ENCODE measurements at regions not wholly inside any gene's neighbourhood (a gene's known extent, or its start where the extent isn't known, plus 50 kb on each side); places are given as distances from the start of the nearest gene placed in this dataset.

GRCh38 chr3:147483145-147483544 is 74.0 kb downstream of the ZIC1 start:
- Histone ChIP-seq H3K9ac (ENCODE audit: control insufficient read depth, insufficient read depth, low read length) (no peak overlapping the region), H4K20me1 (ENCODE audit: control insufficient read depth, insufficient read depth) (no peaks in the 10 kb centered on the region), H3K4me1 (ENCODE audit: control insufficient read depth, insufficient read depth, low read length) (no peaks in the 10 kb centered on the region), H3K36me3 (ENCODE audit: control insufficient read depth in 2 of 2, insufficient read depth in 2 of 2, low read length in 1 of 2) (no peaks in the 10 kb centered on the region), H3K27ac (ENCODE audit: control insufficient read depth, insufficient read depth) (no peak overlapping the region), H3K79me2 (ENCODE audit: control insufficient read depth, insufficient read depth, low read length) (no peaks in the 10 kb centered on the region), H3K27me3 (replicated peaks in 1 of 2; ENCODE audit: control insufficient read depth in 2 of 2, insufficient read depth in 2 of 2, low read length in 1 of 2) (no peaks in the 10 kb centered on the region), H3K4me3 (no peak overlapping the region), H3K4me2 (ENCODE audit: control insufficient read depth, insufficient read depth) (no peak overlapping the region), H3K9me3 (replicated peaks; ENCODE audit: control insufficient read depth, insufficient read depth, low read length) (no peaks in the 10 kb centered on the region), H2AFZ (ENCODE audit: control insufficient read depth, low read depth, low read length) (no peak overlapping the region)
- in situ Hi-C loops (cut with MboI) (no loop called here), intact Hi-C loops (cut with micrococcal nuclease; ENCODE audit: unreplicated experiment) (no loop called here)
- DNase-seq (ENCODE audit: low read depth, low spot score) (no peak), ATAC-seq (no peak), FAIRE-seq (no peak)
- BruUV-seq (replicated peaks), result no TSS peak
- TF ChIP-seq POLR2AphosphoS5 (IDR thresholded peaks at IDR 0.05; ENCODE audit: low read length) (no peak), RELB (IDR thresholded peaks at IDR 0.05; ENCODE audit: low read depth) (no peak), HSF1 (IDR thresholded peaks at IDR 0.05; ENCODE audit: low read depth, low read length) (no peak), CEBPZ (IDR thresholded peaks at IDR 0.05; ENCODE audit: low read depth, low read length) (no peak), RB1 (IDR thresholded peaks at IDR 0.05; ENCODE audit: borderline replicate concordance) (no peak), EGR1 (IDR thresholded peaks at IDR 0.05; ENCODE audit: borderline replicate concordance in 1 of 2, low read depth in 2 of 2, low read length in 2 of 2) (no peak)
- TF ChIP-seq, protein P1, sequence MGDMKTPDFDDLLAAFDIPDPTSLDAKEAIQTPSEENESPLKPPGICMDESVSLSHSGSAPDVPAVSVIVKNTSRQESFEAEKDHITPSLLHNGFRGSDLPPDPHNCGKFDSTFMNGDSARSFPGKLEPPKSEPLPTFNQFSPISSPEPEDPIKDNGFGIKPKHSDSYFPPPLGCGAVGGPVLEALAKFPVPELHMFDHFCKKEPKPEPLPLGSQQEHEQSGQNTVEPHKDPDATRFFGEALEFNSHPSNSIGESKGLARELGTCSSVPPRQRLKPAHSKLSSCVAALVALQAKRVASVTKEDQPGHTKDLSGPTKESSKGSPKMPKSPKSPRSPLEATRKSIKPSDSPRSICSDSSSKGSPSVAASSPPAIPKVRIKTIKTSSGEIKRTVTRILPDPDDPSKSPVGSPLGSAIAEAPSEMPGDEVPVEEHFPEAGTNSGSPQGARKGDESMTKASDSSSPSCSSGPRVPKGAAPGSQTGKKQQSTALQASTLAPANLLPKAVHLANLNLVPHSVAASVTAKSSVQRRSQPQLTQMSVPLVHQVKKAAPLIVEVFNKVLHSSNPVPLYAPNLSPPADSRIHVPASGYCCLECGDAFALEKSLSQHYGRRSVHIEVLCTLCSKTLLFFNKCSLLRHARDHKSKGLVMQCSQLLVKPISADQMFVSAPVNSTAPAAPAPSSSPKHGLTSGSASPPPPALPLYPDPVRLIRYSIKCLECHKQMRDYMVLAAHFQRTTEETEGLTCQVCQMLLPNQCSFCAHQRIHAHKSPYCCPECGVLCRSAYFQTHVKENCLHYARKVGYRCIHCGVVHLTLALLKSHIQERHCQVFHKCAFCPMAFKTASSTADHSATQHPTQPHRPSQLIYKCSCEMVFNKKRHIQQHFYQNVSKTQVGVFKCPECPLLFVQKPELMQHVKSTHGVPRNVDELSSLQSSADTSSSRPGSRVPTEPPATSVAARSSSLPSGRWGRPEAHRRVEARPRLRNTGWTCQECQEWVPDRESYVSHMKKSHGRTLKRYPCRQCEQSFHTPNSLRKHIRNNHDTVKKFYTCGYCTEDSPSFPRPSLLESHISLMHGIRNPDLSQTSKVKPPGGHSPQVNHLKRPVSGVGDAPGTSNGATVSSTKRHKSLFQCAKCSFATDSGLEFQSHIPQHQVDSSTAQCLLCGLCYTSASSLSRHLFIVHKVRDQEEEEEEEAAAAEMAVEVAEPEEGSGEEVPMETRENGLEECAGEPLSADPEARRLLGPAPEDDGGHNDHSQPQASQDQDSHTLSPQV (IDR thresholded peaks at IDR 0.05), result no peak
- POLR2A ChIA-PET, result no interaction called here
- RAD21 ChIA-PET (ENCODE audit: unreplicated experiment), result no interaction called here
- SMC1A ChIA-PET (ENCODE audit: uncharacterized antibody, unreplicated experiment), result no interaction called here
- CTCF ChIA-PET, result no interaction called here
- 0% methylated on average over 1 of the region's 1 CpG for WGBS (ENCODE audit: insufficient coverage, insufficient replicate concordance, low lambda C conversion rate, missing lambda C conversion rate)
